ENCODE measurements at regions not wholly inside any gene's neighbourhood (a gene's known extent, or its start where the extent isn't known, plus 50 kb on each side); places are given as distances from the start of the nearest gene placed in this dataset.
"Not testable (repeated sequence)": the region's sequence is repeated elsewhere in the genome, so short reads cannot be mapped to it uniquely, and the experiment has no call there.

- peak in 1 of 3 donors; percentile 0 for DNase-seq
Measured at GRCh38 chrX:56343219-56343618, 111.1 kb downstream of the KLF8 start.

GRCh38 chrX:56343664-56344063 lies 111.5 kb downstream of the KLF8 start:
- DNase-seq, result no peak

- DNase-seq, result not testable (repeated sequence)
Measured at GRCh38 chrX:56358145-56358544, 126.0 kb downstream of the KLF8 start.

DNA sequence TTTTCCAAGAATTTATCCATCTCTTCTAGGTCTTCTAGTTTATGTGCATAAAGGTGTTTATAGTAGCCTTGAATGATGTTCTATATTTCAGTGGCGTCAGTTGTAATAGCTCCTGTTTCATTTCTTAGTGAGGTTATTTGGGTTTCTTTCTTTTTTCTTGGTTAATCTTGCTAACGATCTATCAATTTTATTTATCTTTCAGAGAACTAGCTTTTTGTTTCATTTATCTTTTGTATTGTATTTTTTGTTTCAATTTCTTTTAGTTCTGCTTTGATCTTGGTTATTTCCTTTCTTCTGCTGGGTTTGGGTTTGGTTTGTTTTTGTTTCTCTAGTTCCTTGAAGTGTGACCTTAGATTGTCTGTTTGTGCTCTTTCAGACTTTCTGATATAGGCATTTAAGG lies 133.0 kb downstream of the KLF8 start:
- not testable (repeated sequence) for DNase-seq

DNA sequence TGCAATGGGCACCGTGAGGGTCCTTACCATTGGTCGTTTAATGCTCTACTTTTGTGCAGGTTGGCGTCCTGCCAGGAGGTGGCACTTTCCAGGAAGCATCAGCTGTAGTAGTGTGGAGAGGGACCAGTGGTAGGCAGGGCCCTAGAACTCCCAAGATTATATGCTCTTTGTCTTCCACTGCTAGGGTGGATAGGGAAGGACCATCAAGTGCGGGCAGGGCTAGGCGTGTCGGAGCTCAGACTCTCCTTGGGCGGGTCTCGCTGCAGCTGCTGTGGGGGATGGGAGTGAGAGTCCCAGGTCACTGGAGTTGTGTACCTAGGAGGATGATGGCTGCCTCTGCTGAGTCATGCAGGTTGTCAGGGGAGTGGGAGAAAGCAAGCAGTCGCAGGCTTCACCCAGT lies 134.7 kb downstream of the KLF8 start:
- no peak for DNase-seq

GRCh38 chrX:56368962-56369361 lies 136.8 kb downstream of the KLF8 start:
- no peak for DNase-seq

DNA sequence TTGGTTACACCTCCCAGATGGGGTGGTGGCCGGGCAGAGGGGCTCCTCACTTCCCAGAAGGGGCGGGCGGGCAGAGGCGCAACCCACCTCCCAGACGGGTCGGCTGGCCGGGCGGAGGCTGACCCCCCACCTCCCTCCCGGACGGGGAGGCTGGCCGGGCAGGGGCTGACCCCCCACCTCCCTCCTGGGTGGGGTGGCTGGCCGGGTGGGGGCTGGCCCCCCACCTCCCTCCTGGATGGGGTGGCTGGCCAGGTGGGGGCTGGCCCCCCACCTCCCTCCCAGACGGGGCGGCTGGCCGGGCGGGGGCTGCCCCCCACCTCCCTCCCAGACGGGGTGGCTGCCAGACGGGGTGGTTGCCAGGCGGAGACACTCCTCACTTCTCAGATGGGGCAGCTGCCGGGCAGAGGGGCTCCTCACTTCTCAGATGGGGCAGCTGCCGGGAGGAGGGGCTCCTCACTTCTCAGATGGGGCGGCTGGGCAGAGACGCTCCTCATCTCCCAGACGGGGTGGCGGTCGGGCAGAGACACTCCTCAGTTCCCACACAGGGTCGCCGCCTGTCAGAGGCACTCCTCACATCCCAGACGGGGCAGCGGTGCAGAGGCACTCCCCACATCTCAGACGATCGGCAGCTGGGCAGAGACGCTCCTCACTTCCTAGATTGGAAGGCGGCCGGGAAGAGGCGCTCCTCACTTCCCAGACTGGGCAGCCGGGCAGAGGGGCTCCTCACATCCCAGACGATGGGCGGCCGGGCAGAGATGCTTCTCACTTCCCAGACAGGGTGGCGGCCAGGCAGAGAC lies 148.0 kb downstream of the KLF8 start:
- DNase-seq, result not testable (repeated sequence)

DNA sequence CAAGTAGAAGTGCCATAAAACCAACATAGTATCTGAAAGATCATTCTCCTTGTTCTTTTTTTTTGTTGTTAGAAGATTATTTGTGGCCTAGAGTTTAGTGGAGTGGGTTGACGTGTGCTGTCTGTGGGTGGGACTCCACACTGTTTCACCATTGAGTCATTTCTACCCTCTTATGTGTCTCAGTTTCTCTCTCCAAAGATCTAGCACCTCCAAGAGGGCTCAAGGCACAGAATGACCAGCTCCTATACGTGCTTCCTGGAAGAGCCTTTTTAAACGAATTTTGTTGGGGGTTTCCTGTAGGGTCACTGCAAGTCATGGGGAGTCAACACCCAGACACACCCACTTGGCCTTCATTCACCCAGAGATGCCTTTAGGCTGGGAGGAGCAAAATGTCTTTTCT lies 150.1 kb downstream of the KLF8 start:
- DNase-seq, result no peak

GRCh38 chrX:56385336-56385735 lies 153.2 kb downstream of the KLF8 start:
- no peak for DNase-seq

DNA sequence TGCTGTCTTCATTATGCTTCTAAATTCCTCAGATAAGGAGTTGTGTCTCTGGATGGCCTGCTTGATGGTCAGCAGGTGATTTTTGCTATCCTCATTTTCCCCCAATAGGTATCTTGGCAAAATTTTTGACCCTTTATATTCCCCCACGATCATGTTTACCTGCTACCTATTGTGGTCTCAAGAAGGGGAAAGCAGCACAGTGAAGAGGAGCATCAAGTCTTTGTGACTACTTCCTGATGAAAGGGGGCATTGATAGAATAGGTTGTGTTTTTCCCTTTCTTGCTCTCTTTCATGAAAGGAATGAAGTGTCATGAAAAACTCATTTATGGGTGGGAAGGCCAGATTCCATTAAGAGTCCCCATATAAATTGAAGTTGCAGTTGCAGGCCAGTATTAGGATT lies 153.8 kb downstream of the KLF8 start:
- no peak for DNase-seq

DNA sequence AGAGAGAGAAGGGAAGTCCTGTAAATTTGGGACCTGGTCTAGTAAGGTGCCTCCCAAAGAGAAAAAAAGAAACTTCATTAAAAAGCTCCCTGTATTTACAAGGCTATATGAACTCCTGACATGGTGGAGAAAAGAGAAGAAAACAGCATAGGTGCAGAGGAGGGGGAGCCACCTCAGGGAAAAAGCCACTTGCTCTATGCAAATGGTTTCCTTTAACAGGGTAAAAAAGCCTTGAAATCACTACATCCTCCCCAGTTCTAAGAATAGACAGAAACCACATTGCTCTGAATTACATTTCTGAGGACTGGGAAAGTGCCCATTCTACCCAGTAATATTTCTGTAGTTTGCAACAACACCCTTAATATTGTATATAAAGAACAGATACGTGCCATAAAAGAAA lies 165.5 kb downstream of the KLF8 start:
- DNase-seq, result no peak

DNA sequence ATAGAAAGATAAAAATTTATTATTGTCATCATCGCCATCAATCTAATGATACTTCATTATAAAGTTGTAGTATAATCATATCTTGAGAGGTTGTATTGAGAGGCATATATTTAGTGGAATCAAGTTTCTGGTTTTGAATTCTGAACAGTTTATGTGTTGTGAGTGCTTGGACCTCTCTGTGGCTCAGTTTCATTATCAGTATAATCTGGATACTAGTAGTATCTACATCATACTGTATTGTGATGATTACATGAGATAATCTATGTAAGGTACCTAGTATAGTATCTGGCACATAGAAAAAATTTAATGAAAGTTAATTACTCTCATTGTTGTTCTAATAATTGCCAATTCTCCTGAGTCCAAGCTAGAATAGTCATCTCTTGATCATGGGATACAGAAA lies 161.2 kb upstream of the UBQLN2 start:
- DNase-seq, result no peak

GRCh38 chrX:56429581-56429980 lies 133.8 kb upstream of the UBQLN2 start:
- no peak for DNase-seq

GRCh38 chrX:56451981-56452380 lies 111.4 kb upstream of the UBQLN2 start:
- DNase-seq, result not testable (repeated sequence)

- DNase-seq, result no peak
Measured at GRCh38 chrX:56462389-56462788, 101.0 kb upstream of the UBQLN2 start.

- DNase-seq, result no peak
Measured at GRCh38 chrX:56468441-56468840, 95.0 kb upstream of the UBQLN2 start.

DNA sequence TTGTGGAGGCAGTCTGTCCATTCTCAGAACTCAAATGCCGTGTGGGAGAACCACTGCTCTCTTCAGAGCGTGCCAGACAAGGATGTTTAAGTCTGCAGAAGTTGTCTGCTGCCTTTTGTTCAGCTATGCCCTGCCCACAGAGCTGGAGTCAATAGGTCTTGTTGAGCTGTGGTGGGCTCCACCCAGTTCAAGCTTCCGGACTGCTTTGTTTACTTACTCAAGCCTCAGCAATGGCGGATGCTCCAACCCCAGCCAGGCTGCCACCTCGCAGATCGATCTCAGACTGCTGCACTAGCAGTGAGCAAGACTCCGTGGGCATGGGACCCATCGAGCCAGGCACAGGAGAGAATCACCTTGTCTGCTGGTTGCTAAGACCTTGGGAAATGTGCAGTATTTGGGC lies 68.5 kb upstream of the UBQLN2 start:
- not testable (repeated sequence) for DNase-seq

DNA sequence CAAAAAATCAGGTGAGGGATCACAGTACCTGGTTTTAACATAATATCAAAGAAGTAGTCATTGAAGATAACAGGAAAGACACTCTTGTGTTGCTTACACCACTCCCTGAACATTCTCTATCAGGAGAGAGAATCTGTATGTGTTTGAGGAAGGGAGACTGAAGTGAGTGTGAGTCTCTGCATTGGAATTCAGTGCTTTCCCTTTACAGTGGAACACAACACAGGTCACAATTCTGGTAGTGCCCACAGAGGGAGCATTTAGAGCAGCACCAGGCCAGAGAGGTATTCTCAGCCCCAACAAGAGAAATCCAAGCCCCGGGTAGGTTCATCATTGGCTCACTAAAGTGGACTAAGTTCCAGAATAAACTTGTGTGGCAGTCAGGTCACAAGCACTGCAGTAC lies 64.7 kb upstream of the UBQLN2 start:
- no peak for DNase-seq

DNA sequence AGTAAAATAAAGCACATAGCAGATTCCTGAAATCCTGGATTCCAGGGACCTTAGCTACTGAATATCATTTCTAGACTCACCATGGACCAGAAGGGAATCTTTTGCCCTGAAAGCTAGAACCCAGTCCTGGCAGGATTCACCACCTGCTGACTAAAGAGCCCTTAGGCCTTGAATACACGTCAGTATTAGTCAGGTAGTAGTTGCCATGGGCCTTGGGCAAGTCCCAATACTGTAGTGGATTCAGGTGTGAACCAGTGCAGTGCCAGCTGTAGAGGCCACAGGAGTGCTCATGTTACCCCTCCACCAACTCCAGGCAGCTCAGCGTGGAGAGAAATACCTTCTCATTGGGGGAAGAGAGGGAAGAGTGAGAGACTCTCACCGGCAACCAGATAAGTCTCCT lies 64.1 kb upstream of the UBQLN2 start:
- no peak for DNase-seq

DNA sequence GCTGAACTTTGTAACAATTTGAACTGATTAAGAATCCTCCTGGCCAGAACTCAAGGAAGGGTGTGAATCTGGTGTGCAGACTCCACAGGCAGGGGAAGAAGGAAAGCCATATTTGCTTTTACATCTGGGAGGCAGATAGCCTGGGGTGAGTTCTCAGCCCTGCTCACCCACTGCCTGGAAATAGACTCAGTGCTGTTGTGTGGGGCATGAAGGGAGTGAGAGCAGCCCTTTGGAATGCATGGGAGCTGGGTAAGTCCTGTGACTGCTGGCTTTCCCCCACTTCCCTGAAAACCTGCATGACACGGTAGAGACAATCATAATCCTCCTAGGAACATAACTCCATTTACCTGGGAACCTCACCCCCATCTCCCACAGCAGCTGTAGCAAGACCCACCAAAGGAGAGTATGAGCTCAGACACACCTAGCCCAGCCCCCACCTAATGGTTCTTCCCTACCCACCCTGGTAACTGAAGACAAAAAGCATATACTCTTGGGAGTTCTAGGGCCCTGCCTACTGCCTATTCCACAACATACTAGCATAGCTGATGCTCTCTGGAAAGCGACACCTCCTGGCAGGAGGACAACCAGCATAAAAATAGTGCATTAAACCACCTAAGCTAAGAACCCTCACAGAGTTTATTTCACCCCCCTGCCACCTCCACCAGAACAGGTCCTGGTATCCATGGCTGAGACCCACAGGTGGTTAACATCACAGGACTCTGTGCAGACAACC lies 59.3 kb upstream of the UBQLN2 start:
- no peak for DNase-seq

DNA sequence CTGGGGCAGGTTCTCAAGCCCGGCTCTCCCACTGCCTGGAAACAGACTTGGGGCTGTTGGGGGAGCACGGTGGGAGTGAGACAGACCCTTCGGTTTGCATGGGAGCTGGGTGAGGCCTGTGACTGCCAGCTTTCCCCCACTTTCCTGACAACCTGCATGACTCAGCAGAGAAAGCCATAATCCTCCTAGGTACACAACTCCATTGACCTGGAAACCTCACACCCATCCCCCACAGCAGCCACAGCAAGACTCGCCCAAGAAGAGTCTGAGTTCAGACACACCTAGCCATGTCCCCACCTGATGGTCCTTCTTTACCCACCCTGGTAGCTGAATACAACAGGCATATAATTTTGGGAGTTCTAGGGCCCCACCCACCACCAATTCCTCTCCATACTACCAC lies 57.6 kb upstream of the UBQLN2 start:
- no peak for DNase-seq

All from muscle of back (tissue), 3 donors.